GM23248 (cell line): ENCODE measurements at regions not wholly inside any gene's neighbourhood (a gene's known extent, or its start where the extent isn't known, plus 50 kb on each side); places are given as distances from the start of the nearest gene placed in this dataset.

ENCODE experiments used
- DNase-seq: peaks from one replicate; pipeline ENCODE4 v3.0.0-alpha.2; 2015
- H2AFZ ChIP-seq: fragments of 200-600 bp; sonication (generic); 2 replicates; pipeline ENCODE4 v1.6.1; 2016; ENCODE audit warnings: antibody characterized with exemption
- H3F3A ChIP-seq: fragments of 200-600 bp; sonication (generic); 2 replicates; pipeline ENCODE4 v1.6.1; 2016; ENCODE audit warnings: mild to moderate bottlenecking, antibody characterized with exemption, mixed run types; ENCODE audit not compliant: insufficient read depth
- H3K27ac ChIP-seq: fragments of 200-600 bp; sonication (generic); 2 replicates; pipeline ENCODE4 v1.5.1; 2016; ENCODE audit warnings: mild to moderate bottlenecking
- H3K27me3 ChIP-seq: fragments of 200-600 bp; sonication (generic); replicated peaks from 2 replicates; pipeline ENCODE4 v1.6.1; 2016; ENCODE audit warnings: mild to moderate bottlenecking; ENCODE audit not compliant: insufficient read depth
- H3K36me3 ChIP-seq: fragments of 200-600 bp; sonication (generic); 2 replicates; pipeline ENCODE4 v1.6.1; 2016; ENCODE audit warnings: low read depth, mild to moderate bottlenecking
- H3K4me1 ChIP-seq: fragments of 200-600 bp; sonication (generic); 2 replicates; pipeline ENCODE4 v1.6.1; 2016; ENCODE audit warnings: mild to moderate bottlenecking; ENCODE audit not compliant: insufficient read depth
- H3K4me2 ChIP-seq: fragments of 200-600 bp; sonication (generic); one replicate; pipeline ENCODE4 v1.6.1; 2016; ENCODE audit warnings: mild to moderate bottlenecking; ENCODE audit not compliant: unreplicated experiment
- H3K4me3 ChIP-seq: fragments of 200-600 bp; sonication (generic); 2 replicates; pipeline ENCODE4 v1.5.1; 2016; ENCODE audit warnings: mild to moderate bottlenecking
- H3K79me2 ChIP-seq: fragments of 200-600 bp; sonication (generic); 2 replicates; pipeline ENCODE4 v1.6.1; 2016; ENCODE audit warnings: mild to moderate bottlenecking; ENCODE audit not compliant: insufficient read depth
- H3K9ac ChIP-seq: fragments of 200-600 bp; sonication (generic); 2 replicates; pipeline ENCODE4 v1.6.1; 2016; ENCODE audit warnings: mild to moderate bottlenecking
- H3K9me2 ChIP-seq: fragments of 200-600 bp; sonication (generic); 2 replicates; pipeline ENCODE4 v1.6.1; 2016; ENCODE audit warnings: mixed run types, mild to moderate bottlenecking, moderate library complexity; ENCODE audit not compliant: insufficient read depth
- H3K9me3 ChIP-seq: fragments of 200-600 bp; sonication (generic); one replicate; pipeline ENCODE4 v1.6.1; 2017; ENCODE audit warnings: low read depth
- H4K20me1 ChIP-seq: fragments of 200-600 bp; sonication (generic); 2 replicates; pipeline ENCODE4 v1.6.0; 2016; ENCODE audit not compliant: insufficient read depth
- EZH2 ChIP-seq: fragments of 200-600 bp; sonication (generic); IDR thresholded peaks from 2 replicates; pipeline ENCODE4 v1.6.1; 2018; ENCODE audit warnings: antibody characterized with exemption, mild to moderate bottlenecking; ENCODE audit not compliant: insufficient read depth, poor library complexity, severe bottlenecking
- EZH2phosphoT487 ChIP-seq: fragments of 200-600 bp; sonication (generic); IDR thresholded peaks from 2 replicates; pipeline ENCODE4 v1.6.1; 2018; ENCODE audit warnings: antibody characterized with exemption, moderate library complexity, mild to moderate bottlenecking, low read depth; ENCODE audit not compliant: insufficient read depth
- WGBS, 2 experiments: methylation state at CpG; one replicate each; pipeline ENCODE4 v1.1.6; 2015 to 2017; ENCODE audit warnings: low lambda C conversion rate in 2 of 2, low coverage in 1 of 2; ENCODE audit errors: missing lambda C conversion rate in 2 of 2; 5-methylcytosine and 5-hydroxymethylcytosine counted together
- in situ Hi-C: fragments of 300-500 bp; cut with MboI; formaldehyde crosslinking; loops from 2 replicates; pipeline ENCODE4 v1.15.0; 2020

- TF ChIP-seq EZH2phosphoT487 (no peak), EZH2 (no peak)
- WGBS, 2 experiments = 79 to 82% methylated on average over 5 of the region's 5 CpGs
- H3K4me2 ChIP-seq = no peak overlapping the region
Measured at GRCh38 chr3:110965976-110966375, 105.6 kb upstream of the NECTIN3 start.

GRCh38 chr3:110966966-110967663 is 104.5 kb upstream of the NECTIN3 start:
- Histone ChIP-seq H3K4me3 (no peak overlapping the region), H3K36me3 (no peaks in the 10 kb centered on the region), H3K9me3 (peaks cover 2% of the 10 kb centered on the region), H3K27me3 (no peaks in the 10 kb centered on the region), H3K27ac (no peak overlapping the region), H3K9me2 (no peaks in the 10 kb centered on the region), H3K4me2 (no peak overlapping the region), H3K9ac (no peak overlapping the region), H3K4me1 (no peaks in the 10 kb centered on the region), H2AFZ (no peak overlapping the region), H4K20me1 (no peaks in the 10 kb centered on the region), H3K79me2 (no peaks in the 10 kb centered on the region), H3F3A (no peaks in the 10 kb centered on the region)
- in situ Hi-C loops = no loop called here
- 81 to 82% methylated on average over 3 of the region's 3 CpGs for WGBS, 2 experiments
- no peak for TF ChIP-seq EZH2
- TF ChIP-seq EZH2phosphoT487 = no peak
- DNase-seq = no peak

More at GRCh38 chr3:110965976-110966375, 105.6 kb upstream of the NECTIN3 start:
- in situ Hi-C loops = no loop called here
- Histone ChIP-seq H4K20me1 (no peaks in the 10 kb centered on the region), H3K36me3 (no peaks in the 10 kb centered on the region), H3K79me2 (no peaks in the 10 kb centered on the region), H3K9me2 (no peaks in the 10 kb centered on the region), H3K27ac (no peak overlapping the region), H2AFZ (no peak overlapping the region), H3K9ac (no peak overlapping the region), H3K9me3 (peaks cover 2% of the 10 kb centered on the region), H3K4me1 (no peaks in the 10 kb centered on the region), H3K27me3 (no peaks in the 10 kb centered on the region), H3F3A (no peaks in the 10 kb centered on the region), H3K4me3 (no peak overlapping the region)
- DNase-seq = no peak

GRCh38 chr3:110968076-110968475 is 103.5 kb upstream of the NECTIN3 start:
- Histone ChIP-seq H3K4me1 (no peaks in the 10 kb centered on the region), H3K4me3 (no peak overlapping the region), H3K9ac (no peak overlapping the region), H3K27ac (no peak overlapping the region), H3K27me3 (no peaks in the 10 kb centered on the region), H3K79me2 (no peaks in the 10 kb centered on the region), H3K36me3 (no peaks in the 10 kb centered on the region), H4K20me1 (no peaks in the 10 kb centered on the region), H2AFZ (no peak overlapping the region), H3K9me2 (no peaks in the 10 kb centered on the region), H3K4me2 (no peak overlapping the region), H3F3A (no peaks in the 10 kb centered on the region), H3K9me3 (peaks cover 2% of the 10 kb centered on the region)
- no peak for TF ChIP-seq EZH2
- TF ChIP-seq EZH2phosphoT487 = no peak
- WGBS, 2 experiments = 29 to 34% methylated on average over 1 of the region's 1 CpG
- in situ Hi-C loops = no loop called here
- DNase-seq = no peak

GRCh38 chr3:110969229-110970211 is 102.1 kb upstream of the NECTIN3 start:
- Histone ChIP-seq H4K20me1 (no peaks in the 10 kb centered on the region), H2AFZ (no peak overlapping the region), H3K9ac (no peak overlapping the region), H3K27me3 (no peaks in the 10 kb centered on the region), H3K4me2 (no peak overlapping the region), H3F3A (no peaks in the 10 kb centered on the region), H3K36me3 (no peaks in the 10 kb centered on the region), H3K27ac (no peak overlapping the region), H3K9me2 (no peaks in the 10 kb centered on the region), H3K4me3 (no peak overlapping the region), H3K4me1 (no peaks in the 10 kb centered on the region), H3K9me3 (peaks cover 2% of the 10 kb centered on the region), H3K79me2 (no peaks in the 10 kb centered on the region)
- TF ChIP-seq EZH2phosphoT487 = no peak
- no peak for TF ChIP-seq EZH2
- in situ Hi-C loops = no loop called here
- DNase-seq = no peak
- 88 to 89% methylated on average over 19 of the region's 19 CpGs for WGBS, 2 experiments
